ENCODE measurements at regions not wholly inside any gene's neighbourhood (a gene's known extent, or its start where the extent isn't known, plus 50 kb on each side); places are given as distances from the start of the nearest gene placed in this dataset.
A peak's percentile ranks its signal among the peaks of the same experiment; 100 is the strongest.

DNA sequence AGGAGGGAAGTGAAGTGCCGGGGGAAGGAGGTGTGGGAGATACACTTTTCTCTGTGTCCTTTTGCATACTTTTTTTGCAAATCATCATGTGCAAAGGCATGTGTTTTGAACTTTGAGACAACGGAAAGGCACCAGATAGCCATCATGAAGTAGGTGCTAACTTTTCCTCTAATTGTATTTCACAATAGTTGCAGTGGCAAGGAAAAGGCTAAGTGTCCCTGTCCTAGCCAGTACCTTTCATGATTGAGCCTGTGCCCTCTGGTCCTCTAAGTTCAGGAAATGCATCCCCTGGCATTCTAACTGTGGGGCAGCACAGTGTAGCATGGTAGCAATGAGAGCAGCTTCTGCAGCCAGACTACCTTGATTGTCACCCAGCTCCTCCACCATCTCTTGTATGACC is 186.2 kb downstream of the ADSS2 start:
- no peak for DNase-seq (ENCODE audit: low read depth)

DNA sequence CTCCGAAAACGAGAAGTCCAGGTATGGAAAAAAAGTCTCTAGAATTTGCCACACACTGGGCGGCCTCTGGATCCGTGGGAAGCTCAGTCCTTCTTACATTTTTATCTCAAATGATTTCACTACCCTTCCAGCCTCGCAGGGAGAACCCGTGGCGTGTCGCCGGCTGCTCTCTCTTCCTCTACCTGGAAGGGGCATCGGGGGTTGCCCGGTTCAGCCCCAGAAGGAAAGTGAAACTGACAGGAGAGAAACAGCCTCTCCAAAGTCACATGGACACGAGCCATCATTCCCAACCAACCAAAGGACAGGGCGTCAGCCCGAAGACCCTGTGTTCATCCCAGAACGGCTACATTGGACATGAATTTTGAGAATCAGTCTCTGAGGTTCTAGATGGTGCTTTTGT is 182.5 kb downstream of the ADSS2 start:
- no peak for DNase-seq (ENCODE audit: low read depth)

- DNase-seq (ENCODE audit: low read depth) = no peak
Observed at GRCh38 chr1:244271004-244271403, 180.7 kb downstream of the ADSS2 start.

- no peak for DNase-seq (ENCODE audit: low read depth)
Observed at GRCh38 chr1:244271691-244272308, 179.9 kb downstream of the ADSS2 start.

DNA sequence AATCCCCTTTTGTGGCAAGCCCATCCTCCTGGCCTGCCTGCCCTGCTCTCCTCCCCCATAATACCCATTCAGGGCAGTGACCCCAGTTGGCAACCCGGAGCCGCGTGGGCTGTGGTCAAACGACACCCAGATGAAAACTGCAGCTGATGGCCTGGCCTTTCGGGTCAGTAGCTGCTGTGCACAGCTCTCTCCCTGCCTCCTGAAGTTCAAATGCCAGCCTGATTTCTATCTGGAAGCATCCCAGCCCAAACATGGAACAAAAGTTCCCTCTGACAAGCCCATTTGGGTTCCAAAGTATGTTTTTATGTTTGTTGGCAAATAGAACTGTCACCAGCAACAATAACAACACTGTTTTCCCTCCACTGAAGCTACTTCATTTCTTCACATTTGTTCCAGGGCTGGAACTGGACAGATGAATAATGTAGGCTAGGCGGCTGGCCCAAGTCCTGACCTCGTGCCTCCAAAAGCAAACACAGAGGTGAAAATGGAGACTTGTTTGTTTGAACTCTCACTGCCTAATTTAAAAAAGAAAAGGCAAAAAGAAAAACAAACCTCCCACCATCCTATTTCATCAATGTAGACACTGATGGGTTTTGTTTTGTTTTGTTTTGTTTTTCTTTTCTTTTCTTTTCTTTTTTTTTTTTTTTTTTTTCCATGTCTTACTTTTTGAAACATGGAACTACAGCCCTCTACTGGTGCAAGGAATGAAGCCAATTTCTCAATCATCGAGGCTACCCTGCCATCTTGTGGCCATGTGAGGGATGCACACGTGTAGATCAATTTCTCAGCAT is 179.0 kb downstream of the ADSS2 start:
- DNase-seq (ENCODE audit: low read depth) = peak; percentile 46

GRCh38 chr1:244273262-244273844 is 178.4 kb downstream of the ADSS2 start:
- DNase-seq (ENCODE audit: low read depth) = no peak

DNA sequence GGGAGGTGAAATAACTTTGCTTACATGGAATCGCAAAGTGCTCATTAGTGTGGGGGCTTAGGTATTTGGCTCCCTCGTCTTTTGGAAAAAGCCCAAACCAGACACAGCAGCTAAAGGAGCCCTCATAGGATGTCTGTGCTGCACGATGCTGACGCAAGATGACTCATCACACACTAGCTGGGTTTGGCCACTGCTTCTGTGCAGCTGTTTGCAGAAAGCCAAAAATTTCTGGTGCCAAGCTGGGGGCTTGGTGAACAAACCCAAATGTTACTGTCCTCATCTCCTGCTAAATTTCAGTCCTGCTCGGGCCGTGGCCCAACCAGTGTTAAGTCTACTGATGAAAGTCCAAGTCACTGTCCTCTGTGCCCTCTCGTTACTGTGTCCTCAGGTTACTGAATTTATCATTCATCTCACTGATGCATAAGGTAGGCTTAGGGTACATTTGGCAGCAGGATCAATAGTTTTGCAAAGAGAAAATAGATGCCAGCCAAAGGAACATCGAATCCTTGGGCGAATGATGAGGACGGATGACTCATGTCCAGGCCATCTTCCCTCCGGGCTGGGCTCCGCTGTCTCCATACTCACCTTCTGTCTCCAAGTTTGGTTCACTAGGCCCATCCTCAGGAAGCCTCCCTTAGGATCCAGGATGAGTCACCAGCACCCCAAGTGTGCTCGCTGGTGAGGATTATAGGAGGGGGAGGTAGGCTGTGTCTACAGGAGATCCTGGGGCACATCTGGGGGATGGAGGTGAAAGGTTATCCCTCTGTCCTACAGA is 177.7 kb downstream of the ADSS2 start:
- DNase-seq (ENCODE audit: low read depth) = no peak

DNA sequence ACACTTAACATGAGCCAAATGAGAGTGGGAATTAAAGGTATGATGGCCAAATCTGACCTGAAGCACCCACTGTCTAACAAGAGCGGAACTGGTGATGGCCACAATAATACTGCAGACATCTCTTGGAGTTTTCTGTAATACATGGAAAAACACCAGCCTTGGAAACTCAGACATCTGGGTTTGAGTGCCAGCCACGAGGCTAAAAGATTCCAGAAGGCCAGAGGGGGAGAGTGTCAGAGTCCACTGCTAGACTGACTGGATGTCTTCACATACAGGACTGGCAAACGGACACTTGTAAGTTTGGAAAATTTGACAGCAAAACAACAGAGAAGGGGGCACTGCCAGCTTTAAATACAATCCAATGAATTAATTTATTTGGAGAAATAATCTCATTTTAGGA is 175.1 kb downstream of the ADSS2 start:
- DNase-seq (ENCODE audit: low read depth) = no peak

DNA sequence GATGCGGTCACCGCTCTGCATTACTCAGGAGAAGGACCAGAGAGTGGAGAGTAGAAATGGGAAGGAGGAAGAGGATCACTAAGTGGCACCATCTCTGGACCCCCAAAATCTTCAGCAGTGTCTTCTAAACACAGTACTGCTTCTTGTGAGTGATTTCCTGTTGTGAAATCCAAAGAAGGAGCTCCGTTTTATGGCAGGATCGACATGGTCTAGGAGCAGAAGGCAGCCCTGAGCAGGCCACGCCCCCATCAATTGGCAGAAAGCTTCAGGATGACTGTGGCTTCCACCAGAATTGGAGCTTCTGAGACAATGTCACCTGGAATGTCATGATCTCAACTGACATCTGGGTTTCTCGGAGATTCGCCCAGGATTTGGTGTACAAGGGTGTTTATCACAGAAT is 171.5 kb downstream of the ADSS2 start:
- no peak for DNase-seq (ENCODE audit: low read depth)

GRCh38 chr1:244280859-244281258 is 170.8 kb downstream of the ADSS2 start:
- no peak for DNase-seq (ENCODE audit: low read depth)

GRCh38 chr1:244283772-244284171 is 167.9 kb downstream of the ADSS2 start:
- no peak for DNase-seq (ENCODE audit: low read depth)

DNA sequence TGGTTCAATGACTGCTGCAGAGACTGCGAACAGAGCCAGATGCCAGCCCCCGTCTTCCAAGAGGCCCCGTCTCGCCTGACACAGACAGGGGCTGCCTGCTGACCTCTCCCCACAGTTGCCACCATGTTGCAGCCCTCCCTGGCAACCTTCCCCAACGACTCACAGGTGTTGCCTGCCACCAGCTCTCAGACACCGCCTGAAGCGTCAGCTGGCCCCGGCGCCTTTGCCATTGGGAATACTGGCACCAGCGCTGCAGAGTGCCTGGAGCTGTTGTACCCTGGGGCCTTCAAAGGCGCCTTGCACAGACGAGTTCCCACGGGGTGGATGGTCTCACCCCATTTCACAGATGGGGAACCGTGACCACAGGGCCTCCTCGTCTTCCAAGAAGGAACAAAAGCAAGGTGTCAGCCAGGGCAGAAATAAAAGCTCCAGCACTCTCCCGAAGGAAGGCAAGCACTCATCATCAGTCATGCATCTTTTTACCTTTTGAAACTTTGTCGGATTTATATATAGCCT is 167.0 kb downstream of the ADSS2 start:
- DNase-seq (ENCODE audit: low read depth) = no peak

- no peak for DNase-seq (ENCODE audit: low read depth)
Observed at GRCh38 chr1:244286341-244286740, 165.4 kb downstream of the ADSS2 start.

DNA sequence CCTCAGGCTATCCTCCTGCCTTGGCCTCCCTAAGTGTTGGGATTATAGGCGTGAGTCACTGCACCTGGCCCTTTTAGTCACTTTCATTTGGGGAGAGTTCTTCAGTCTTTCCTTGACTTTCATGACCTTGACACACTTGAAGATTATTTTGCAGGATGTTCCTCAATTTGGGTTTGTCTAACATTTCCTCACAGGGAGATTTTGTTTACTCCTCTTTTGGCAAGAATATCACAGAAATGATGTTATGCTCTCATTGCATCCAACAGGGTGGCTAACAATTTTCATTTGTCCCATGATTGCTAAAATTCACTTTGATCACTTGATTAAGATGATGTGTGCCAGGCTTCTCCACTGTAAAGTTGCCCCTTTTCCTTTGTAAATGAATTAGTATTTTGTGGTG is 164.0 kb downstream of the ADSS2 start:
- no peak for DNase-seq (ENCODE audit: low read depth)

- no peak for DNase-seq (ENCODE audit: low read depth)
Observed at GRCh38 chr1:244288663-244289062, 163.0 kb downstream of the ADSS2 start.

GRCh38 chr1:244289991-244290785 is 161.5 kb downstream of the ADSS2 start:
- DNase-seq (ENCODE audit: low read depth) = no peak

DNA sequence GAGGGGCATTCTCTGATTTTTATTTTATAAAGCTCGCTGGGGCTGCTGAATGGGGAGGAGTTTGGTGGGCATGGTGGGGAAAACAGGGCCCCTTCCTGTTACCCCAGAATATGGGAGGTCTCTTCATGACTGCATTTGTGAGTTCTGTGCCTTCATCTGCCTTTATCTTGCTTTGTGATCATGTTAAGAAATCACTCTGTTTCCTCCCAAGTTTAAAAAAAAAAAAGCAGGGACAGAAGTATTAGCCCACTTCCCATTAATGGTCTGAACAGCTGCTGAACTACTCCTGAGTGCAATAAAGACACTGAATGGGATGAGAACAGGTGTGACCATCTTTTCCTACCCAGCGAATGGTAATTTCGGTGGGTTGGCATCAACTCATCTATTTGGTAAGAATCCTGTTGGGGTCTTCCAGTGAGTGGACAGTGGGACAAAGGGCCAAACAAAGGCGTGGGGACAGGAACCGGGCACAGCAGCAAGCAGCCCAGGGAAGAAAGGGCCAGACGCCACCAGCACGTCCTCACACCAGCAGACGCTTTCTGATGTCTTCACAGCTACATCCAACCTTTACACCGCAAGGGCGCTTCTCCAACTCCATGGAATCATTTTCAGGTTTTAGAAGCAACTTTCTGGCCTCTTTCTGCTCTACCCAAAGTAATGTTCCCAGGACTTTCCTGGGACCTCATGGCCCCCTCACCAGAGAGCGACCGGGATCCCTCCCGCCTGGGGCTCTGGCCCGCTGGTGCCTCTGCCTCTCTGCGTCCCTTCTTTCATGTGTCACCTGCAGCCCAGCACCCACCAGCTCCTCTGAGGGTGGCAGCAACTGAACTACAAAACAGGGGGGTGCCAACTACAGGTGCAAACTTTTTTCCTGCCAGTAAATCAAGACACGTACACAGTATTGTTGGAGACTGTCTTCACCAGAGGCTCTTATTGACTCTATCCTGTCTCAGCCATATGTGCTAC is 160.2 kb downstream of the ADSS2 start:
- no peak for DNase-seq (ENCODE audit: low read depth)

DNA sequence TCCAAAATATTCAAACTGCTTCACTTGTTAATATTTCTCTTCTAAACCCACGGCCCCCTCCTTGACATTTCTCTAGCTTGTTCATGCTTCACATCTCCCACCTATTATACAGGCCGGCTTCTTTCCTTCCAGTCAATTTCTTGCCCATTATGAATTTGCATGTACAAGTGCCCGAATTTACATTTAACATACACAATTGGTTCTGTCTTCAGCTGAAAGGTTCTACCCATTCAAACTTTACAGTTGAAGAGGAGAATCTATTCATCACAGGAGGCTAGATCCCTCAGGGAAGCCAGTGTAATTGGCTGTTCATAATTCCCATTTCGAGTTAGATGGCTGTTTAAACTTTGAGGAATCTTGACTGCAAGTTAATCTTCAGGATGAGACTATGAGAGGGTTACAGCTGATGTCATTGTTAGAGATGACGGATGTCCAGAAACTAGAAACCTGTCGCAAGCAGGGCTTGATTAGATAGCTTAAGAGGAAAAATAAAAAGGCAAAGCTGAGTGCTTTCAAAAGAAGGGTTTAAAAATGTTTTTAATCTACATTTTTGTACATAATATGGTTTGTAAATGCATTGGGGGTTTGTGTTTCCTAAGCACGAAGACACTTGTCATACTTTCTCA is 157.0 kb downstream of the ADSS2 start:
- DNase-seq (ENCODE audit: low read depth) = no peak

DNA sequence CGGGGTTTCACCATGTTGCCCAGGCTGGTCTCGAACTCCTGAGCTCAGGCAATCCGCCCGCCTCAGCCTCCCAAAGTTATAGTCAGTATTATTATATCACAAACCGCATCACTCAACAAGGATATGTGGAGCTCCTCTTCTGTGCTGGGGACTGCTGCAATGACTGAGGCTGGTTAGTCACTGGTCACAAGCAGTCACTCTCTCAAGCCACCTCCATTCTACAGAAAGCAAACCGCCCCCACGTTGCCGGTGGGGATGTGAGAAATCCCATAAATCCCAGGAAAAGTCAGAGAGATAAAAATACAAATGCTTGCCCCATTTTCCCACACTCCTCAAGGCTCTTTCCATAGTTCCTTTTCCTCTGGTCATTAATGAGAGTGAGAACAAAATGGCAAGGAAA is 155.7 kb downstream of the ADSS2 start:
- no peak for DNase-seq (ENCODE audit: low read depth)

DNA sequence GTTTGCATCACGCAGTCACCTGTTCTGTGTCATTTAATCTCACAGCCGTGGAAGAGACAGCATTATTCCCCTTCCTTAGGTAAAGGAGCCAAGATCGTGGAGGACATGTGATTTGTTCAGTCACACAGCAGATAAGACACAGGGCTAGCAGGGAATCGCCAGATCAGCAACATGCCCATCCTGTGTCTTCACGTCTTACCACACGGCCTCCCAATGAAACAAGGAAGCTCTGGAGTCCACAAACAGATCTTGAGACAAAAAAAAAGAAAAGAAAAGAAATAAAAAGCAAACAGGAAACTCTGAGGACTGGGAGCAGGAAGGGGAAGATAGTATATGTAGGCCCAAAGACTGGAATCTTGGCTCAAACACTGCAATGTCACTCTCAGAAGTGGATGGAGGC is 155.3 kb downstream of the ADSS2 start:
- no peak for DNase-seq (ENCODE audit: low read depth)

All from stimulated activated CD8-positive, alpha-beta memory T cell treated with anti-CD3 and anti-CD28 coated beads, Interleukin-15, amount 100 ng/mL, for 1 hour (primary cell).